ENCODE measurements at regions not wholly inside any gene's neighbourhood (a gene's known extent, or its start where the extent isn't known, plus 50 kb on each side); places are given as distances from the start of the nearest gene placed in this dataset.
"Not testable (repeated sequence)": the region's sequence is repeated elsewhere in the genome, so short reads cannot be mapped to it uniquely, and the experiment has no call there.

DNA sequence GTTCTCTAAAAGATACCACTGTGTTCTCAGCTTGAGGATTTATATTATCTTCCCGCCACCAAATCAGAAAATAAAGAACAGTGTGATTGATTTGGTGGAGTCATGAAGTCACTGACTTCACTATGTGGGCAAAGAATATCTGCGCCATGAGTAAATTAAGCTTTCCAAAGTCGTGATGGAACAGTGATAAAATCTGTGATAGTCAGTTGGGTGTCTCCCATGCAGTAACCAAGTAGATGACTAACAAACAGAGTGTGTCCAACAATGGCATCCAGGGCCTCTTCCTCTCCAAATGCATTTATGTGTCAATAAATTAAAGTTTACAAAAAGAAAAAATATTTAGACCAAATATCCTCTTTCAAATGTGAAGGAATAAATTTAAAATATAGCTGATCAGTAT lies 87.0 kb upstream of the DST start:
- no peak for DNase-seq (ENCODE audit: extremely low spot score, insufficient read length, low read depth)
- peak; percentile 41 for FAIRE-seq

DNA sequence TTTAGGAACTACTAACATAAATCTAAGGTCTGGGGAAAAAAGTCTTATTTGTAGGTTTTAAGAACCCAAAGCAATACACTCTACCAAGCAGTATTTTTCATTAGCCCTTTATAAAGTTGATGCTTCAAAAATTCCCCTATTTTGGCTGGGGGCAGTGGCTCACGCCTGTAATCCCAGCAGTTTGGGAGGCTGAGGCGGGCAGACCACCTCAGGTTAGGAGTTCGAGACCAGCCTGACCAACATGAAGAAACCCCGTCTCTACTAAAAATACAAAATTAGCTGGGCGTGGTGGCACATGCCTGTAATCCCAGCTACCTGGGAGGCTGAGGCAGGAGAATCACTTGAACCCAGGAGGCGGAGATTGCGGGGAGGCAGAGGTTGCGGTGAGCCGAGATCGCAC lies 86.5 kb upstream of the DST start:
- not testable (repeated sequence) for DNase-seq (ENCODE audit: extremely low spot score, insufficient read length, low read depth); FAIRE-seq

DNA sequence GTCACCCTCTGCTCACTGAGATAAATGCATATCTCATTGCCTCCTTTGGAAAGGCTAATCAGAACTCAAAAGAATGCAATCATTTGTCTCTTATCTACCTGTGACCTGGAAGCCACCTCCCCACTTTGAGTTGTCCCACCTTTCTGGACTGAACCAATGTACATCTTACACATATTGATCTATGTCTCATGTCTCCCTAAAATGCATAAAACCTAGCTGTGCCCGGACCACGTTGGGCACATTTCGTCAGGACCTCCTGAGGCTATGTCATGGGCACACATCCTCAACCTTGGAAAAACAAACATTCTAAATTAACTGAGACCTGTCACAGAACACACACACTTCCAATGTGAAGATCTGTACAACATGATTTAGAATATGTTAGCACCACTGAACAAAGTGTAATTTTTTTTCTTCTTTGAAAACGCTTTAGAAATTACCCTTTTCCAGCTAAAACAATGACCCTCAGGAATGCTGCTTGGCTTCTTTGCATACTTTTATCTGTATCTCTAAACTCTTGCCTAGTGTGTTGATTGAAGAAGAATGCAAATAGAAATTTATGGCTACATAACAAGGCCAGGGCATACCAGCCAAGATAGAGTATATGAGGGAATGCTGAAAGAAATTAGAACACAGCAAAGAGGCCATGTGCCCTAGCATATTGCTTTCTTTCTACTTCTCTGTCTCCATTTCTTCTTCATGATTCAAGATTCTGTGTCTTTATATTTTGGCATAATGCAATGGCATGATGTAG lies 84.6 kb upstream of the DST start:
- FAIRE-seq (no peak), DNase-seq (ENCODE audit: extremely low spot score, insufficient read length, low read depth) (no peak)

DNA sequence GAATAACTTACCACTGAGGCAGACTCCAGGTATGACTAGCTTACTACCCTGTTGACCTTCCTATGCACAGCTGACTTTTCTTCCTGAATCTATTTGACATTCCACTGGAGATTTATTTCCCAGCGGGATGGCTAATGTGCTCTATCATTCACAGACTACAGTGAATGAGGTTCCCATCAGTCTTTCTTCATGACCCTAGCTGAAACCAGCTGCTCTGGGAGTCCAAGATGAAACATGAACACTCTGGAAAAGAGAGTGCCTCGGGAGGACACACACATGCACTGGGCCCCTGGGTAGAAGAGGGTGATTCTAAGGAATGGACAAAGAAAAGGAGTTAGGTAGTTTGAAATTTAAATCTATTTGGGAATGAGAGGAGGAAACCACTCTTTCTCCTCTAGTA lies 82.6 kb upstream of the DST start:
- DNase-seq (ENCODE audit: extremely low spot score, insufficient read length, low read depth) = no peak
- FAIRE-seq = no peak

DNA sequence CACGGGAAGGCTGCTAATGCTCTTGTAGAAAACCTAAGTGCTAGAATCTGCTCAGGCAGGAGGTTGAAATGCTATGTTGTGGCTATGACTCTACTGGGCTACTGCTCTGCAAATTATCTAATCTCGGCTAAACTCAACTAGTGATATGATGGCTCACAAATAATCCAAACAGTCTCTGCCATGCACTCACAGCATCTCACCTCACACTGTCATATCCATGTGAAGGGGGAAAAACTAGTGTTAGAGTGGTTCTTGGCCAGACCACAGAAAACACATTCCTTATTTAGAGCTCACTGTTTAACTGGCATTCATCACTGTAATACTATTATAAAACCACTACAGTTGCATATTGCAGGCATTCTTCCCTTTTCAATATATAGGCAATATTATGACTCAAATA lies 81.8 kb upstream of the DST start:
- DNase-seq (ENCODE audit: extremely low spot score, insufficient read length, low read depth) (no peak), FAIRE-seq (no peak)

DNA sequence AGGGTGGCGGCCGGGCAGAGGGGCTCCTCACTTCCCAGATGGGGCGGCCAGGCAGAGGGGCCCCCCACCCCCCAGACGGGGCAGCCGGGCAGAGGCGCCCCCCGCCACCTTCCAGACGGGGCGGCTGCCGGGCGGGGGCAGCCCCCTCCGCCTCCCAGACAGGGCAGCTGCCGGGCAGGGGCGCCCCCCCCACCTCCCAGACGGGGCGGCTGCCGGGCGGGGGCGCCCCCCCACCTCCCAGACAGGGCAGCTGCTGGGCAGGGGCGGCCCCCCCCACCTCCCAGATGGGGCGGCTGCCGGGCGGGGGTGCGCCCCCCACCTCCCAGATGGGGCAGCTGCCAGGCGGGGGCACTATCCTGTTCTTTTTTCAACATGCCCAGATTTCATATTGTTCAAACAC lies 78.2 kb upstream of the DST start:
- DNase-seq (ENCODE audit: extremely low spot score, insufficient read length, low read depth) (no peak), FAIRE-seq (no peak)

DNA sequence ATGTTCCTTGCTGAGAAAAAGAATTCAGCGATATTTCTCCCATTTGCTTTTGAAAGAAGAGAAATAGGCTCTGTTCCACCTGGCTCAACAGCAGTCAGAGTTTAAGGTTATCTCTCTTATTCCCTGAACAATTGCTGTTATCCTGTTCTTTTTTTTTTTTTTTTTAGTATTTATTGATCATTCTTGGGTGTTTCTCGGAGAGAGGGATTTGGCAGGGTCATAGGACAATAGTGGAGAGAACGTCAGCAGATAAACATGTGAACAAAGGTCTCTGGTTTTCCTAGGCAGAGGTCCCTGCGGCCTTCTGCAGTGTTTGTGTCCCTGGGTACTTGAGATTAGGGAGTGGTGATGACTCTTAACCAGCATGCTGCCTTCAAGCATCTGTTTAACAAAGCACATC lies 77.5 kb upstream of the DST start:
- not testable (repeated sequence) for DNase-seq (ENCODE audit: extremely low spot score, insufficient read length, low read depth); FAIRE-seq

DNA sequence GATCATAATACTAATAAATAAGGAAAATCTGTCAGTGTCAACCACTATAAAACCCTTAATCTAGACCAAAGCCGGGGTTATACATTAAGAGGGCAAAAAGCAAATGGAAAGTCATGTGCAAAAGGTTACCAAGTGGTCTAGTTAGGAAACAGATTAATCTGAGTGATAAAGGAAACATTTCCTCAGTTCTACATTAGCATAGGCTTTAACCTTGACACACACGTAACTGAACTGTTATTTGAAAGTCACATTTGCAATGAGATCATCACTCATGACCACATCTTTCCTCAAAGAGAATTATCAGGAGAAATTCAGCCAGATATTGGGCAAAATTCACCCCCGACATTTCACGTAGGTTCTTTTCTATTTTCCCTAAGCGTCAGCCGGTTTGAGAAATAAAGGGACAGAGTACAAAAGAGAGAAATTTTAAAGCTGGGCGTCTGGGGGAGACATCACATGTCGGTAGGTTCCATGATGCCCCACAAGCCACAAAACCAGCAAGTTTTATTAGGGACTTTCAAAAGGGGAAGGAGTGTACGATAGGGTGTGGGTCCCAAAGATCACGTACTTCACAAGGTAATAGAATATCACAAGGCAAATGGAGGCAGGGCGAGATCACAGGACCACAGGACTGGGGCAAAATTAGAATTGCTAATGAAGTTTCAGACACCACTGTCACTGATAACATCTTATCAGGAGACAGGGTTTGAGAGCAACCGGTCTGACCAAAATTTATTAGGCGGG lies 76.8 kb upstream of the DST start:
- DNase-seq (ENCODE audit: extremely low spot score, insufficient read length, low read depth); FAIRE-seq: not testable (repeated sequence)

DNA sequence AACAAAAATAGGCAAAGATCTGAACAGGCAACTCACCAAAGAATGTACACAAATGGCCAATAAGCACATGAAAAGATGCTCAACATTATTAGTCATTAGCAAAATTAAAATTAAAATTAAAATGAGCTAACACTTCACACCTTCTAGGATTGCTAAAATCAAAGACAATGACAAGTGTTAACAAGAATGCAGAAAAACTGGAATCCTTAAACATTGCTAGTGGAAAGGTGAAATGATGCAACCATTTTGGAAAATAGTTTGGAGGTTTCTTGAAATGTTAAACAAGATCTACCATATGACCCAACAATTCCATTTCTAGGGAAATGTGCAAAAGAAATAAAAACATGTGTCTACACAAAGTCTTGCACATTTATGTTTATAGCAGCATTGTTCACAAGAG lies 75.5 kb upstream of the DST start:
- FAIRE-seq (no peak), DNase-seq (ENCODE audit: extremely low spot score, insufficient read length, low read depth) (no peak)

DNA sequence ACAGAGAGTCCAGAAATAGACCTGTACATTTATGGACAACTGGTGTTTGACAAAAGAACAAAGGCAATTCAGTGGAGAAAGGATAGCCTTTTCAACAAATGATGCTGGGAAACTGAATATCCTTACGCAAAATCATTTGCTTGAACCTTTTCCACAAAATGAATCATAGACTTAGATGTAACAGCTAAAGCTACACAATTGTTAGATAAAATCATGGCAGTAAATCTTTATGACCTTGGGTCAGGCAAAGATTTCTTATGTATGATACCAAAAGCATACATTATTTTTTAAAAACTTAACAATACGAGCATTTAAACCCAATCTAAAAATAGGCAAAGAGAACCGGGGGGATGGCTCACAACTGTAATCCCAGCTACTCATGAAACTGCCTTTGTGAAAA lies 73.5 kb upstream of the DST start:
- no peak for FAIRE-seq
- DNase-seq (ENCODE audit: extremely low spot score, insufficient read length, low read depth) = no peak

DNA sequence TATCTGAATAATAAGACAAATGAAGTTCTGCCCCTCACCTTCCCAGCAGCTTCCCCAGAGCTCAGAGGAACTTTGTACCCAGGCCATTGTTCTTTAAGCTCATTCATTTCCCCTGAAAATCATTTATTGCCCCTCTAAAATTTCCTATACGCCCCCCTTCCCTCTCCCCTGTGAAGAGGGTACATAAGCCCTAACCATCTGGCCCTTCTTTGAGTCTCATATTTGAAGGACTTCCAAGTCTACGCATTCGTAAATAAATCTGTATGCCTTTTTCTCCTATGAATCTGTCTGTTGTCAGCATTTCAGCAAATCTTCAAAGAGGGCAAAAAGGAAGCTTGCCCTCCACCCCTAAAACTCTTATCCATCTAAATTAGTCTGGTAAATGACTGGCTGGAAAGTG lies 73.1 kb upstream of the DST start:
- no peak for FAIRE-seq
- DNase-seq (ENCODE audit: extremely low spot score, insufficient read length, low read depth) = no peak

DNA sequence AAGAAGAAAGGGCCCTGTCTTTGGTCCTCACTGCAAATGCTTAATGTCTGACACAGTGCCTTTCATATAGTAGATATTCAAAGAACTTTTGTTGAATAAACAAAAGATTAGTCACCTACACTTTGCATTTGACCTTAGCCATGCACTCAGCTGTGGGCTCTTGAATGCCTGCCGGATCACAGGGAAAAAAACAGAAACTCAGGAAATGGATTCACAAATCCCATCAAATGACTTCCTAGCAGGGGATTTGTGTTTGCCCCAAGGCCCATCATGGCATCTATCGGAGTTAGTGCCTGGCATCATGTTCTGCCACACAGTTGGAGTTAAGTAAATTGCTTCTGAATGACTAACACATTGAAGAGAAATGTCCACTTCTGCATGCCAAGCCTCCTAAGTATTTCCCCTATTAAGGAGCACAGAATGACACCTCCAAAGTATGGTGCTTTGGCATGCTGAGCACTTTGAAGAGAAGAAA lies 72.3 kb upstream of the DST start:
- FAIRE-seq (no peak), DNase-seq (ENCODE audit: extremely low spot score, insufficient read length, low read depth) (no peak)

DNA sequence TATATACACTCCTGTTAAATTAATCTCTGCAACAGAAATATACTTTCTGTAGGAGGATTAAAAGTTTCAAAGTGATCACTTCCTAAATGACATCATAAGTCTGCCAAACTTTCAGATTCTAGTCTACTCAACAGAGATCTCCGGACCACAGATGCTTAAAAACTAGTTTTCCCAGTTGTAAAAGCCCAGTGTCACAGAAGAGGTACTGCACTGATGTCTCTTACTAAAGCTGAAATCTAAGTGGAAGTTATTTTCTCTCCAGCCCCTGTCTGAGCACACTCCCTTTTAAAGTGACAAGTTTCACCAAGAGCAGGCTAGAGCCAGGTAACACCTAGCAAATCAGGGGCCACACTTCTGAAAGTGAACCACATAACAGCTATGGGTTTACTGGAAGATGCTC lies 71.6 kb upstream of the DST start:
- DNase-seq (ENCODE audit: extremely low spot score, insufficient read length, low read depth) = no peak
- FAIRE-seq = peak; percentile 44

DNA sequence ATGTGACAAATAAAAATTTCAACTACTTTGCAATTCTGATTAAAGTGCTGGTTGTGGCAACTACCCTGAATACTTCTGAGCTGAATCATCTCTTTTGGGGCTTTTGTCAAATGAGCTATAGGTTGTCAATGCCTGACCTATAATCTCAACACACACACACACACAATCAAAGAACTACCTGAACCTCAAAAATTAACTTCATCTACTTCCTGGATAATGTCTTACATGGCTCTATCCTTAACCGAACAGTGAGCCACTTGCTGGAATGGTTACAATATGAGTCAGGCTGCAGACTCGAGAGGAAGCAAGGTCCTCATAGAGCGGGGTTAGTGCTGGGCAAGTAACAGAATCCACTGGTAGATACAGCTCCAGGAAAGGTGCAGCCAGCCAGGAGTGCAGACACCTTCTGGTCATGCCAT lies 70.6 kb upstream of the DST start:
- DNase-seq (ENCODE audit: extremely low spot score, insufficient read length, low read depth) (no peak), FAIRE-seq (peak; percentile 35)

DNA sequence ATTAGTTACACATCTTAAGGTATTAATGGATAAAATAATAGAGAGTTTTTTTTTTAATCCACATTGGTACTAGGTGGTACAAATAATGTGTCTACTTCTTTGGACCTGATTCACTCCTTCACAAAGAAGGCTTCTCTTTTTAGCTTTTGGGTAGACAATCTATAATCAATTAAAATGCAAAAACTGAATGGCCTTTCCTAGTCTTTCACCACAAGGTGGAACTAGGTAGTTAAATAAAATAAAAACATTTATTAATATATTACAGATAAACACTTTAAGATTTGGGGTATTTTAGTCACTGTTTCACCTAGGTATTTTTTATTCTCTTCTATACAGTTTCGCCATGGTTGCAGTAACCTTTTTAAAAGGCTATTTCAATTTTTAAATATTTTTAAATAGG lies 68.3 kb upstream of the DST start:
- DNase-seq (ENCODE audit: extremely low spot score, insufficient read length, low read depth) (no peak), FAIRE-seq (no peak)

DNA sequence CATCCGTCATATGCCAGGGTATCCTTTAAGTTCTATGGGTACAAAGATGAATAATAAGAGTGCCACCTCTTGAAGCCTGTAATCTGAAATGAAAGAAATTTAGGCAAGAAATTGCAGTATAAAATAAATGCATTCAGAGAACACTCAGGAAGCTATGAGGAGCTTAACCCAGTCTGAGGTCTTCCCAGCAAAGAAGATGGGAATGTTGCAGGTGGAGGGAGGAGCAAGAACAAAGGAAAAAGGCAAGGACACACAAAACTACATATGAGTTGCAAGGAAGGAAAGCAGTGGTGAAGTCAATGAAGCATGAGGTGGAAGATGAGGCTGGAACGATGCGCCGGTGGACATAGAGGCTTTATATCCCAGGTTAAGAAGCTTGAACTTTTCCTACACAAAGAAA lies 67.0 kb upstream of the DST start:
- no peak for DNase-seq (ENCODE audit: extremely low spot score, insufficient read length, low read depth)
- peak; percentile 31 for FAIRE-seq

DNA sequence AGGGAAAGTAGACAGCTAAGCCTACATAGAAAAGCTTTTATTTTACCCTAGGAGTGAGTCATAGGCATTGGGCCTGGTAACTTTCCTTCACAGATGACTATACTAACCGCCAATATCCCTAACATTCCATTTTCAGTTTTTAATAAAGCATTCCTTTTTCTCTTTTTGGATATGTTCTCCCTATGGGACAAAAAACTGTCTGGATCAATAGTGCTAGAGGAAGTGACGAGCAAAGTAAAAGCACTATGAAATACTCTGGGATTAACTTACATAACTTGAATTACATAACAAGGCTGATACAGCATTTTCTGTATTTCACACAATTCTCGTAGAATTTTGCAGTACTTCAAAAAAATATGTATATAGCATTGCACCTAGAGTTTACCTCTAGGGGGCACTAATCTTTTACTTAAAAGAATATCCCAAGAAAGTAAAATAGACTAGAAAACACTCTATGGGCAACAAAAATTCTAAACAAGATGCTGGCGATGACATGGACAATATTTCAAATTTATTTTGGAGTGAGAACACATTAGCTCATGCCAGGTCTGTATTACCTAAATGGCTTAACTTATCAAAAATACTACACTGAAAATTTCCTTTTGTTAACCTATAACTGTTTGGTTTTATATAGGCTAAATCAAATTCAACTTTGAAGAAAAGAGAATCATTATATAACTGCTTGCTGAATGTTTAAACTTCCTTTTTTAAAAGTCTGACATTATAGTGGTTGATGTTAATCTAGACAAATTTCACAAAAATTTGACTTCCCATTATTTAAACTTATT lies 66.3 kb upstream of the DST start:
- peak; percentile 12 for DNase-seq (ENCODE audit: extremely low spot score, insufficient read length, low read depth)
- peak; percentile 80 for FAIRE-seq

DNA sequence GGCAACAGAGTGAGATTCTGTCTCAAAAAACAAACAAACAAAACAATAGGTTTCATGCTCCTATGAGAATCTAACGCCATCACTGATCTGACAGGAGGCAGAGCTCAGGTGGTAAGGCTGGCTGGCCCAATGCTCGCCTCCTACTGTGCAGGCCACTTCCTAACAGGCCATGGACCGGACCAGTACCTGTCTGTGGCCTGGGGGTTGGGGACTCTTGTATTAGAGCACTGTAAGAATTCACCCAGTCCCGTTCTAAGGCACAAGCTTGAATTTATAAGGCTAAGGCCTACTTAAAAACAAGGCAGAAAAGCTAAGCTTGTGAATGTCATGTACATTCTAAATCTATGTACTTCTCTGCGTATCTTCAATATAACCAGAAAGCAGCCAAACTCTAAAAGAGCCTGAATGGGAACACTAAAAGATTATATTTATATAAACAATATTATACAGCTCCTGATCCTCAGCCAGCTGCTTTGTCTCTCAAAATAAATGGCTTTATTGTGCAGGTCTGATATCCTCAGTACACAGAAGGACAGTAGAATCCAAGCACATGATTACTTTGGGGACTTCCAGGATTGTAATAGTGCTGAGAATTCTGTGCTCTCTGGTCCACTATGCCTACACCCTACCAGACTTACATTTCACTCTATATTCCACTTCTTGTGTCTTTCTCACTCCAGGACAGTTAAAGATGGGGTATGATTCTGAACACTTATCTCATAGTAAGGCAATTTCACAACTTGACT lies 64.5 kb upstream of the DST start:
- DNase-seq (ENCODE audit: extremely low spot score, insufficient read length, low read depth) = no peak
- FAIRE-seq = peak; percentile 29

DNA sequence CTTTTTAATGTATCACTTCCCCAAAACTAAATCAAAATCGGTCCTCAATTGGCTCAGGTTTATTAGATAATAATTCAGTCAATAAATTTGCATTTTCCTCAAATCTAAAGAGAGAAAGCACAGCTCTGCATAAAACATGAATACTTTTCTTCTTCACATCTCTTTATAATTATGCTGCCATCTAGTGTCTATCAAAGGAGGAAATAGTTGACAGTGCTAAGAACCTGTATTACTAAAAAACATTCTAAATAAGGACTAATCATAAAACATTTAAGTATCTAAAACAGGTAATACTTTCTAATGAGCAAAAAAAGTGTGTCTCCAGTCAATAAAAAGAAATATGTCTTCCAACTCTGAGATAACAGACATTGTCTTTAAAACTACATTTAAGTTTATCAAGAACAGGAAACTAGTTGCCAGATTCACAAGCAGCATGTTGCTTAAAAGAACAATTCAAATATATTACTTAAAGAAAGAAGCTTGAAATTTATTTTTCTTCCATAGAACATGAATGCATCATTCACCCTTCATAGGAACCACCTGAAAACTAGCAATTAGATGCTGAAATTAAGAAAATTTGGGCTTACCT lies 56.5 kb upstream of the DST start:
- peak; percentile 73 for FAIRE-seq
- no peak for DNase-seq (ENCODE audit: extremely low spot score, insufficient read length, low read depth)

DNA sequence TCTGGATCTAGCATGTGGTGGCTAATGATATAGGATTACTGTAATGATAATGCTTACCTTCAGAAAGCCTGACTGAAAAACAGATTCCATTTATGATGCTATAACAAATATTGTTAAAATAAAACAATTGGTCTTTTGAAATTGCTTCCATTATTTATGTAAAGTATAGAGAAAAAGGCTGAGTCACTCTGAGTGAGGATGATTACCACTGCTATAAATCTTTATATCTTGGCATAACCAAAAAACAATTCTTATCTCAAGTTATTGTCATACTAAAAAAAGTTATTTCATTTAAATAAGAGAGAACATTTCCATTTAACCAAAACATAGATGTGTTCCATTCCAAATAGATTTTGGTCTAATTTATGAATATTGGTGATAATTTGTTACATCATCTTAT lies 53.0 kb upstream of the DST start:
- DNase-seq (ENCODE audit: extremely low spot score, insufficient read length, low read depth) = no peak
- no peak for FAIRE-seq

All from GM18507 (cell line).